ENCODE measurements at regions not wholly inside any gene's neighbourhood (a gene's known extent, or its start where the extent isn't known, plus 50 kb on each side); places are given as distances from the start of the nearest gene placed in this dataset.

GRCh38 chr9:105173826-105174225, 70.6 kb upstream of the SLC44A1 start:
- no peak overlapping the region for H3K4me3 ChIP-seq (ENCODE audit: low read depth, low read length)
- TF ChIP-seq CTCF (conservative IDR thresholded peaks at IDR 0.05; ENCODE audit: low read depth, low read length) = no peak
- no peak for DNase-seq (ENCODE audit: low read depth)

- H3K4me3 ChIP-seq (ENCODE audit: low read depth, low read length) = no peak overlapping the region
- no peak for TF ChIP-seq CTCF (conservative IDR thresholded peaks at IDR 0.05; ENCODE audit: low read depth, low read length)
- DNase-seq (ENCODE audit: low read depth) = no peak
Observed at GRCh38 chr9:105176194-105176593, 68.3 kb upstream of the SLC44A1 start.

DNA sequence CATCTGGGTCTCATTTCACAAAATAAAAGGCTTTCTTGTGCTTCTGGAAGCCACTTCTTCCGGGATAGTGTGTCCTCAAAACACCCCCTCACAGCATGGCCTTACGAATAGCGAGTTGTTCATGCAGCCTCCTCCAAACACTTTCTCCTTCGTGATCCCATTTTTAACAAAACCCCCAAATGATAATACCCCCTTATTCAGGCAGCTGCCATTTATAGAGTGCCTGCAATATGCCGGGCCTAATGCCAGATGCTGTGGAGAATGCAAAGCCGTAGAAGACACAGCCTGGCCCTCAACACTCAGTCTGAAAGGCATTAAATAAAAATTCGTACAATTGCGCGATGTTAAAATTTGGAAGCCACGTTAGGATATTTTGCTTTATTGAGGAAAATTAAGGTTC, 66.4 kb upstream of the SLC44A1 start:
- TF ChIP-seq CTCF (conservative IDR thresholded peaks at IDR 0.05; ENCODE audit: low read depth, low read length) = no peak
- no peak for DNase-seq (ENCODE audit: low read depth)
- H3K4me3 ChIP-seq (ENCODE audit: low read depth, low read length) = no peak overlapping the region

DNA sequence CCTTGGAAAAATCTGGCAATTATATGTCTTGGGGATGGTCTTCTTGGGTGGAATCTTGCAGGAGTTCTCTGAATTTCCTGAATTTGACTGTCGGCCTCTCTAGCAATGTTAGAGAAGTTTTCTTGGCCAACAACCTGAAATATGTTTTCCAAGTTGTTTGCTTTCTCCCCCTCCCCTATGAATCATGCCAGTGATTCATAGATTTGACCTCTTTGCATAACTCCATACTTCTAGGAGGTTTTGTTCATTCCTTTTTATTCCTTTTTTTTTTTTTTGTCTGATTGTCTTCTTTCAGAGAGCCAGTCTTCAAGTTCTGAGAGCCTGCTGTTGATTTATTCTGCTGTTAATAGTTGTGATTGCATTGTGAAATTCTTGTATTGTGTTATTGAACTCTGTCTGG, 56.7 kb upstream of the SLC44A1 start:
- H3K4me3 ChIP-seq (ENCODE audit: low read depth, low read length) = no peak overlapping the region
- TF ChIP-seq CTCF (conservative IDR thresholded peaks at IDR 0.05; ENCODE audit: low read depth, low read length) = no peak
- no peak for DNase-seq (ENCODE audit: low read depth)

GRCh38 chr9:105188746-105189145, 55.7 kb upstream of the SLC44A1 start:
- TF ChIP-seq CTCF (conservative IDR thresholded peaks at IDR 0.05; ENCODE audit: low read depth, low read length) = peak; percentile 38
- DNase-seq (ENCODE audit: low read depth) = no peak
- no peak overlapping the region for H3K4me3 ChIP-seq (ENCODE audit: low read depth, low read length)

DNA sequence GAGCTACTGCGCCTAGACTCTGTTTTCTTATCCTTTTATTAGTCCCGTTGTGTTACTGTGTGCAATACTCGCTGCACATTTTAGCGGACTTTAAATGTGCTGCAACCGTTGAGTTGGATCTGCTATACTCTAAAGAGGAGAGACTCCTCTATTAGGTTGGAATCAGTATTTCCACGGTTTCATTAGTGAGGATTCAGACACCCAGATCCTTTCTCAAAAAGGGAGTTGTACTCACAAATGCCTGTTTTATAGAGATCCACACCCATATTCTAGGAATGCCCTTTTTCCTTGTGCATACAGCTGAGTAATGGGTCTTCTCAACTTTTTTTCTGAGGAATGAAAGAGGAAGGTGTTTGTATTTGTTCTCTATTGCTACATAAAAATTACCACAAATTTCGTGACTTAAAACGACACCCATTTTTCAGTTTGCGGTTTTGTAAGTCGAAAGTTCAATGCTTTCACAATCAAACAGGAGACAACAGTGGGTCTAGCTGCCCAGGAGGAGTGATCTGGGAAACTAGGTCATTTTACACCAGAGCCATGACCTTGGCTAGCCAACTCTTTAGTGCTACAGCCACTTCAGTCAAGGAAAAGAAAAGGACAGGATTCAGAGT, 52.8 kb upstream of the SLC44A1 start:
- H3K4me3 ChIP-seq (ENCODE audit: low read depth, low read length) = no peak overlapping the region
- TF ChIP-seq CTCF (conservative IDR thresholded peaks at IDR 0.05; ENCODE audit: low read depth, low read length) = no peak
- no peak for DNase-seq (ENCODE audit: low read depth)

DNA sequence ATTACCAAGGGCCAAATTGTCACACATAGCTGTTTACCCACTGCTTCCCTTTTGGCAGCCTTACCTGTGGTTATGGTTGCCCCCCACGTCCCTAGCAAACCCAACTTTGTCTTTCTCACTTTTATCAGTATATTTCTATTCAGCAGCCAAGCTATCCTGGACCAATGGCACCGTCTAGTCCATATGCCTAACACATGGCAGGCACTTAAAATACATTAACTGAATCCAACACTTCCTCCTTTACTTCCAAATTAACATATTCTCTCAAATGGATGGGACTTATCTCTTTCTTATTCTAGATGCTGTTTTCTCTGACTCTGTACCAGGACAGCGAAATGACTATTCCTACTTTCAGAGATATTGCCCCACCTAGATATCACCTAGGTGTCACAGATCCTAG, 50.9 kb upstream of the SLC44A1 start:
- no peak overlapping the region for H3K4me3 ChIP-seq (ENCODE audit: low read depth, low read length)
- TF ChIP-seq CTCF (conservative IDR thresholded peaks at IDR 0.05; ENCODE audit: low read depth, low read length) = no peak
- no peak for DNase-seq (ENCODE audit: low read depth)
